ENCODE measurements at regions not wholly inside any gene's neighbourhood (a gene's known extent, or its start where the extent isn't known, plus 50 kb on each side); places are given as distances from the start of the nearest gene placed in this dataset.

DNA sequence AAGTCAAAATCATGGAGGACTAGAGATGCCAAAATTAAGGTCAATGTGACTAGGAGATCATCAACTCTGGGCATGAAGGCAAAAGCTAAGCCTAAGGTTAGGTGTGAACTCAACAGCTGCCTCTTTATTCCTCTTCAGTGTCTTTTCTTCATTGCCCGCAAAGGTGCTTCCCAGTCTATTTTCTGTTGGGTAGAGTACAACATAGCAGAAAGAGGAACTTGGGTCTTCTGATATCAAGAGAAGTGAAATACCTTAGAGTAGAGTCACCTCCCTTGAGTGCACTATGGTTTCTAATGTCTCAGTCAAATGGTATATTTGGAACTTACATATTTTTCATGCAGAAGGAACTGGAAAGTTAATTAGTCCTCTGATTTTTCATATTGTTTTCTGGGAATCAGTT, 122.5 kb upstream of the GRIN3A start:
- TF ChIP-seq, protein P1, sequence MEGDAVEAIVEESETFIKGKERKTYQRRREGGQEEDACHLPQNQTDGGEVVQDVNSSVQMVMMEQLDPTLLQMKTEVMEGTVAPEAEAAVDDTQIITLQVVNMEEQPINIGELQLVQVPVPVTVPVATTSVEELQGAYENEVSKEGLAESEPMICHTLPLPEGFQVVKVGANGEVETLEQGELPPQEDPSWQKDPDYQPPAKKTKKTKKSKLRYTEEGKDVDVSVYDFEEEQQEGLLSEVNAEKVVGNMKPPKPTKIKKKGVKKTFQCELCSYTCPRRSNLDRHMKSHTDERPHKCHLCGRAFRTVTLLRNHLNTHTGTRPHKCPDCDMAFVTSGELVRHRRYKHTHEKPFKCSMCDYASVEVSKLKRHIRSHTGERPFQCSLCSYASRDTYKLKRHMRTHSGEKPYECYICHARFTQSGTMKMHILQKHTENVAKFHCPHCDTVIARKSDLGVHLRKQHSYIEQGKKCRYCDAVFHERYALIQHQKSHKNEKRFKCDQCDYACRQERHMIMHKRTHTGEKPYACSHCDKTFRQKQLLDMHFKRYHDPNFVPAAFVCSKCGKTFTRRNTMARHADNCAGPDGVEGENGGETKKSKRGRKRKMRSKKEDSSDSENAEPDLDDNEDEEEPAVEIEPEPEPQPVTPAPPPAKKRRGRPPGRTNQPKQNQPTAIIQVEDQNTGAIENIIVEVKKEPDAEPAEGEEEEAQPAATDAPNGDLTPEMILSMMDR (IDR thresholded peaks at IDR 0.05) = no peak
- TF ChIP-seq POLR2A (IDR thresholded peaks at IDR 0.05) = no peak

Data from thyroid gland (tissue), 4 donors.